ENCODE measurements at regions not wholly inside any gene's neighbourhood (a gene's known extent, or its start where the extent isn't known, plus 50 kb on each side); places are given as distances from the start of the nearest gene placed in this dataset.
"Not testable (repeated sequence)": the region's sequence is repeated elsewhere in the genome, so short reads cannot be mapped to it uniquely, and the experiment has no call there.

GRCh38 chr7:67916571-67917436 lies 920.2 kb downstream of the TYW1 start:
- peaks cover 5% of the 10 kb centered on the region for H3K36me3 Mint-ChIP-seq
- H3K27me3 Mint-ChIP-seq: no peaks in the 10 kb centered on the region
- H3K9me3 Mint-ChIP-seq: peaks cover 15% of the 10 kb centered on the region
- no peak for ATAC-seq
- no peak overlapping the region for H3K27ac Mint-ChIP-seq
- no peaks in the 10 kb centered on the region for H3K4me1 Mint-ChIP-seq
- H3K4me3 Mint-ChIP-seq: no peak overlapping the region

DNA sequence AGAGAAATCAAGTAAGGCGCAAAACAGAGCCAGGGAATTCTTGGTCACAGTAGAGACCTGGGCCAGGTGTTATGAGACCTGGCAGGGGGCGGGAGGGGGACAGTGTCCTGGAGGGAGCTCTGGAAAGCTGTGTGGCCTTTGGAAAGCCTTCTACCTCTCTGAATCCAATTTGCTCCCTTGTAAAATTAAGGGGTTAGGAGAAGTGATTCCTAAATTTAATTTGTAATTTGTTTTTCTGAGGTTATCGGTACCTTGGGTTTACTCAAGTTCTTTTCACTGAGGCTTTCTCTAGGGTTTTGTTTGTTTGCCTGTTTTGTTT lies 920.8 kb downstream of the TYW1 start:
- Mint-ChIP-seq H3K36me3 (peaks cover 5% of the 10 kb centered on the region), H3K4me3 (no peak overlapping the region), H3K27ac (no peak overlapping the region), H3K4me1 (no peaks in the 10 kb centered on the region), H3K9me3 (peaks cover 15% of the 10 kb centered on the region), H3K27me3 (no peaks in the 10 kb centered on the region)
- ATAC-seq: no peak

- Mint-ChIP-seq H3K36me3 (peaks cover 5% of the 10 kb centered on the region), H3K27ac (no peak overlapping the region), H3K4me1 (no peaks in the 10 kb centered on the region), H3K27me3 (no peaks in the 10 kb centered on the region), H3K4me3 (no peak overlapping the region), H3K9me3 (peaks cover 15% of the 10 kb centered on the region)
- no peak for ATAC-seq
These were observed 921.5 kb downstream of the TYW1 start for GRCh38 chr7:67918158-67918557.

- Mint-ChIP-seq H3K4me3 (no peak overlapping the region), H3K27me3 (no peaks in the 10 kb centered on the region), H3K4me1 (no peaks in the 10 kb centered on the region), H3K9me3 (peaks cover 11% of the 10 kb centered on the region), H3K27ac (no peak overlapping the region), H3K36me3 (peaks cover under 1% of the 10 kb centered on the region)
- no peak for ATAC-seq
These were observed 926.7 kb downstream of the TYW1 start for GRCh38 chr7:67923286-67923685.

GRCh38 chr7:67928141-67928540 lies 931.5 kb downstream of the TYW1 start:
- Mint-ChIP-seq H3K4me1 (no peaks in the 10 kb centered on the region), H3K4me3 (no peak overlapping the region), H3K27ac (no peak overlapping the region), H3K9me3 (peaks cover 12% of the 10 kb centered on the region), H3K27me3 (no peaks in the 10 kb centered on the region), H3K36me3 (no peaks in the 10 kb centered on the region)
- no peak for ATAC-seq

- not testable (repeated sequence) for H3K4me3 Mint-ChIP-seq, H3K4me1 Mint-ChIP-seq, ATAC-seq, H3K27me3 Mint-ChIP-seq, H3K27ac Mint-ChIP-seq, H3K36me3 Mint-ChIP-seq
- peaks cover 11% of the 10 kb centered on the region for H3K9me3 Mint-ChIP-seq
These were observed 939.8 kb downstream of the TYW1 start for GRCh38 chr7:67936447-67936846.

GRCh38 chr7:67940400-67940799 lies 943.8 kb downstream of the TYW1 start:
- no peaks in the 10 kb centered on the region for H3K27me3 Mint-ChIP-seq

GRCh38 chr7:67947191-67947590 lies 950.6 kb downstream of the TYW1 start:
- no peak overlapping the region for H3K4me3 Mint-ChIP-seq
- H3K9me3 Mint-ChIP-seq: peaks cover 12% of the 10 kb centered on the region
- ATAC-seq: no peak
- no peaks in the 10 kb centered on the region for H3K4me1 Mint-ChIP-seq
- no peaks in the 10 kb centered on the region for H3K36me3 Mint-ChIP-seq
- H3K27ac Mint-ChIP-seq: no peak overlapping the region
- no peaks in the 10 kb centered on the region for H3K27me3 Mint-ChIP-seq

More at GRCh38 chr7:67940400-67940799, 943.8 kb downstream of the TYW1 start:
- ATAC-seq: no peak
- Mint-ChIP-seq H3K27ac (no peak overlapping the region), H3K9me3 (peaks cover 12% of the 10 kb centered on the region), H3K4me3 (no peak overlapping the region), H3K4me1 (no peaks in the 10 kb centered on the region), H3K36me3 (no peaks in the 10 kb centered on the region)

- ATAC-seq: no peak
These were observed 951.0 kb downstream of the TYW1 start for GRCh38 chr7:67947646-67948045.

GRCh38 chr7:67950321-67951083 lies 953.9 kb downstream of the TYW1 start:
- no peak for ATAC-seq
- Mint-ChIP-seq H3K36me3 (no peaks in the 10 kb centered on the region), H3K4me1 (no peaks in the 10 kb centered on the region), H3K9me3 (peaks cover 5% of the 10 kb centered on the region), H3K4me3 (no peak overlapping the region), H3K27me3 (no peaks in the 10 kb centered on the region), H3K27ac (no peak overlapping the region)

More at GRCh38 chr7:67947646-67948045, 951.0 kb downstream of the TYW1 start:
- Mint-ChIP-seq H3K27me3 (no peaks in the 10 kb centered on the region), H3K27ac (no peak overlapping the region), H3K36me3 (no peaks in the 10 kb centered on the region), H3K9me3 (peaks cover 12% of the 10 kb centered on the region), H3K4me1 (no peaks in the 10 kb centered on the region), H3K4me3 (no peak overlapping the region)

- no peak overlapping the region for H3K4me3 Mint-ChIP-seq
- ATAC-seq: no peak
- H3K36me3 Mint-ChIP-seq: no peaks in the 10 kb centered on the region
- peaks cover 7% of the 10 kb centered on the region for H3K9me3 Mint-ChIP-seq
- no peaks in the 10 kb centered on the region for H3K4me1 Mint-ChIP-seq
- H3K27me3 Mint-ChIP-seq: no peaks in the 10 kb centered on the region
- no peak overlapping the region for H3K27ac Mint-ChIP-seq
These were observed 958.4 kb downstream of the TYW1 start for GRCh38 chr7:67955061-67955460.

- no peak for ATAC-seq
- Mint-ChIP-seq H3K9me3 (peaks cover 8% of the 10 kb centered on the region), H3K4me1 (no peaks in the 10 kb centered on the region), H3K27me3 (no peaks in the 10 kb centered on the region), H3K36me3 (no peaks in the 10 kb centered on the region), H3K27ac (no peak overlapping the region), H3K4me3 (no peak overlapping the region)
These were observed 966.2 kb downstream of the TYW1 start for GRCh38 chr7:67962863-67963262.

- no peaks in the 10 kb centered on the region for H3K27me3 Mint-ChIP-seq
- no peak overlapping the region for H3K27ac Mint-ChIP-seq
- H3K4me1 Mint-ChIP-seq: no peaks in the 10 kb centered on the region
- no peak overlapping the region for H3K4me3 Mint-ChIP-seq
- no peaks in the 10 kb centered on the region for H3K36me3 Mint-ChIP-seq
- ATAC-seq: no peak
- peaks cover 7% of the 10 kb centered on the region for H3K9me3 Mint-ChIP-seq
These were observed 979.9 kb downstream of the TYW1 start for GRCh38 chr7:67976490-67976889.

DNA sequence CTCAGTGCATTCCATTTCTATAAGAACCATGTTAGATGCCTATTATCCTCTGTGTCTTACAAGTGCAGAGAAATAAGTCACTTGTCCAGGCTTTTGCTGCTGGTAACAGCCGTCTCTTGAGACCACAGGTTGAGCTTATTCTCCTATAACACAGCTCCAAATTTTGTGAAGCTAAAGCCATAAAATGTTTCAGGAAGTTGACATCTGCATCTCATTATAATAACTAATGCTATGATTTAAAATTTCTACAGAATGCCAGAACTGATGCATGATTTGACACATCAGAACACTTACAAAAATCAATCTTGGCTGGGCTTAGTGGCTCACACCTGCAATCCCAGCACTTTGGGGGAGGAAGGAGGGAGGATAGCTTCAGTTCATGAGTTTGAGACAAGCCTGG lies 986.9 kb downstream of the TYW1 start:
- no peaks in the 10 kb centered on the region for H3K36me3 Mint-ChIP-seq
- no peaks in the 10 kb centered on the region for H3K4me1 Mint-ChIP-seq
- H3K27me3 Mint-ChIP-seq: no peaks in the 10 kb centered on the region
- no peak for ATAC-seq
- H3K27ac Mint-ChIP-seq: no peak overlapping the region
- H3K9me3 Mint-ChIP-seq: peaks cover 7% of the 10 kb centered on the region
- H3K4me3 Mint-ChIP-seq: no peak overlapping the region

GRCh38 chr7:67984326-67984725 lies 987.7 kb downstream of the TYW1 start:
- H3K9me3 Mint-ChIP-seq: peaks cover 7% of the 10 kb centered on the region
- H3K4me1 Mint-ChIP-seq: no peaks in the 10 kb centered on the region
- H3K27me3 Mint-ChIP-seq: no peaks in the 10 kb centered on the region
- no peak for ATAC-seq
- no peak overlapping the region for H3K27ac Mint-ChIP-seq
- H3K36me3 Mint-ChIP-seq: no peaks in the 10 kb centered on the region
- H3K4me3 Mint-ChIP-seq: no peak overlapping the region

DNA sequence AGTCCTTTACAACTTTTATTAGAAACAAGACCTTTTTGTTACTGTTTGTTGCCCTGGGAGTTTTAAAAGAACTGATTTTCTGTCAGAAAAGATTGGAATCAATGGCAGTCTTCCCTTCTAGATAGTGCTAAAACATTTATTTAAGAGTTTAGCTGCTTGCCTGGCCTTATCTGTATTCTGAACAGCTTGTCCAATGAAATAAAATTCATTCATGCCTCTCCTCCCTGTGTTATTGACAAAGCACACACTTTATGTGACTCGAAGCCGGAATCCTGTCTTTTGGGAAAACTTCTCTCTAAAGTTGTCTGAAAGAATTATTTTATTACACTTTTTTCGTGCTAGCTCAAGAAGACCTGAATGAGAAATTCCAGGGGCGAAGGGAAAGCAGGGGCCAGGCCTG lies 992.5 kb downstream of the TYW1 start:
- Mint-ChIP-seq H3K27ac (no peak overlapping the region), H3K4me1 (no peaks in the 10 kb centered on the region), H3K4me3 (no peak overlapping the region), H3K36me3 (no peaks in the 10 kb centered on the region), H3K9me3 (no peaks in the 10 kb centered on the region), H3K27me3 (no peaks in the 10 kb centered on the region)
- no peak for ATAC-seq

Measured in stimulated activated memory B cell treated with anti-CD40 and anti-IgM and Interleukin-4, amounts not matched to agents 10 μg/mL and 1 μg/mL and 100 μg/mL, for 72 hours (primary cell).